Epidermal melanocyte (primary cell): ENCODE measurements at regions not wholly inside any gene's neighbourhood (a gene's known extent, or its start where the extent isn't known, plus 50 kb on each side); places are given as distances from the start of the nearest gene placed in this dataset.
"Not testable (repeated sequence)": the region's sequence is repeated elsewhere in the genome, so short reads cannot be mapped to it uniquely, and the experiment has no call there.

Source experiments
- DNase-seq: peaks from one replicate; pipeline ENCODE4 v3.0.0; 2011; ENCODE audit warnings: low spot score; ENCODE audit not compliant: insufficient read length

GRCh38 chr6:48998574-48998973, 464.5 kb downstream of the MMUT start:
- no peak for DNase-seq

DNA sequence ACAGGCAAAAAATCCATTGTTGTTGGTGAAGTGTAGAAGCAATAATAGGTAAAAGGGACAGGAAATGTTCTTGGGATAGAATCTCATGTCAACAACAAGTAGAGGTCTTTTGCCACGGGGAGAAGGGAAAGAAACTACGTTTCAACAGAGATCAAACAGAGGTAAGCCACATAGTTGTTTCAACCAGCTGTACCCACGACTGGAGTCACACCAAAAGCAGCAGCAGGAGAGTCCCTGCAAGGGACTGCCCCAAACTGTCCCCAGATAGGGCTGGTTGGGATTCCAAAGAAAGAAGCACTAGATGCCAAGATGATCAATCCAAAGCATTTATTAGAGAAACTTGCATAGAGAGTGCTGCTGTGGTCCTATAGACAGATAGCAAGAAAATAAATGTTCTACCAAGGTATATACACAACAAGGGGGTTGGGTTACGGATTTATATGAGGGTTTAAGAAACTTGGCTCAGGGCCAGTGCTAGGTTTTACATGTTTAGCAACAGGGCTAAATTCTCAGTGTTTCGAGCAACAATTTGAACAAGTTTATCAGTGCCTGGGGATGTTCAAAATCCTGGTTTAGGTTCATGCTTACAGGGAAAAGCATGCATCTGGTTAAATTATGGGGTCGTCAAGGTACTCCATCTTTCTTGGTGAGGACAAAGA, 466.5 kb downstream of the MMUT start:
- DNase-seq: no peak

GRCh38 chr6:48994811-48995210, 468.2 kb downstream of the MMUT start:
- no peak for DNase-seq

- DNase-seq: no peak
Measured at GRCh38 chr6:48990739-48991138, 472.3 kb downstream of the MMUT start.

DNA sequence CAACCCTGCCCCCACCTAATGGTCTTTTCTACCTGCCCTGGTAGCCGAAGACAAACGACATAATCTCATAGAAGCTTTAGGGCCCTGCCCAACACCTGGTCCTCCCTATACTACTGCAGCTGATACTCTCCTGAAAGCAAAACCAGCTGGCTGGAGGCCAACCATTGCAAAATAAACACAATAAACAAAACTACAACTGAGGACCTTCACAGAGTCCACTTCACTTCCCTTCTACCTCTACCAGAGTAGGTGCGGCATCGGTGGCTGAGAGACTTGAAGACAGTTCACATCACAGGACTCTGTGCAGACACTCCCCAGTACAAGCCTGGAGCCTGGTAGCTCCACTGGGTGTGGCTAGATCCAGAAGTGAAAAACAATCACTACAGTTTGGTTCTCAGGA, 476.2 kb downstream of the MMUT start:
- no peak for DNase-seq

DNA sequence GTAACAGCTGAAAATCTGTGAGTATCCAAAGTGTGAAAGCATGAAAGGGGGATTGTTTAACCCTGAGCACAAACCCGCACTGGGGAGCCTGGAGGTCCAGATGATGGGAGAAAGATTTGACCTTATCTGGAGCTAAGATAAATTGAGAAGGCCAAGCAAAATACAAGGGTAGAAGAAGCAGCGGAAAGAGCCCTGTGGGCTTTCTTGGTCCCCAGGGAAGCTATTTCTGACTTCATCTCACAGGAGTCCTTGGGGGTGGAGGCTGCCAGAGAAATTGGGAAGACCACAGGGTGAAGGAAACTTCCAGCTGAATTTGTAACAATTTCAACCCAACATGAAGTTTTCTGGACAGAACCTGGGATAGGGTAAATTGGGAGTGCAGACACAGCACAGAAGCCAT, 476.9 kb downstream of the MMUT start:
- no peak for DNase-seq

GRCh38 chr6:48985025-48985424, 478.0 kb downstream of the MMUT start:
- DNase-seq: no peak

- DNase-seq: not testable (repeated sequence)
Measured at GRCh38 chr6:48983968-48984367, 479.1 kb downstream of the MMUT start.

GRCh38 chr6:48983377-48983776, 479.7 kb downstream of the MMUT start:
- DNase-seq: no peak

- DNase-seq: no peak
Measured at GRCh38 chr6:48979806-48980205, 483.2 kb downstream of the MMUT start.

- no peak for DNase-seq
Measured at GRCh38 chr6:48979085-48979484, 484.0 kb downstream of the MMUT start.

GRCh38 chr6:48978016-48978415, 485.0 kb downstream of the MMUT start:
- DNase-seq: no peak

GRCh38 chr6:48977573-48977972, 485.5 kb downstream of the MMUT start:
- DNase-seq: no peak

DNA sequence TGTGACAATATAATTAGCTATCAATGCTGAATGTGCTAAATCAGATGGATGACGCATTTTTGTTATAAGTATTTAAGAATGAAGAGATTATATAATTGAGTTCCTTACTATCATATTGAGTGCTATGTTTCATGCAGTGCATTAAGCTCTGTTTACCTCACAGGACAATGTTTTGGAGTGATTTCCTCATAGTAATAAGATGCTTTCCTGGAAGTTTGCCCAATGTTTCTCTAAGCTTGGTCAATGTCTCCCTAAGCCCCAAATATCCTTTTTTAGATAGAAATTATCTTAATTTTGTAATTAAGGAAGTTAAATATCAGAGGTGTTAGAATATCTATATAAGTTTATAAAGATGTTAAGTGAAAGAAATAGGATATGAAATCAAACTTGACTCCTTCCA, 489.6 kb downstream of the MMUT start:
- DNase-seq: no peak

GRCh38 chr6:48961781-48962415, 501.2 kb downstream of the MMUT start:
- DNase-seq: no peak

DNA sequence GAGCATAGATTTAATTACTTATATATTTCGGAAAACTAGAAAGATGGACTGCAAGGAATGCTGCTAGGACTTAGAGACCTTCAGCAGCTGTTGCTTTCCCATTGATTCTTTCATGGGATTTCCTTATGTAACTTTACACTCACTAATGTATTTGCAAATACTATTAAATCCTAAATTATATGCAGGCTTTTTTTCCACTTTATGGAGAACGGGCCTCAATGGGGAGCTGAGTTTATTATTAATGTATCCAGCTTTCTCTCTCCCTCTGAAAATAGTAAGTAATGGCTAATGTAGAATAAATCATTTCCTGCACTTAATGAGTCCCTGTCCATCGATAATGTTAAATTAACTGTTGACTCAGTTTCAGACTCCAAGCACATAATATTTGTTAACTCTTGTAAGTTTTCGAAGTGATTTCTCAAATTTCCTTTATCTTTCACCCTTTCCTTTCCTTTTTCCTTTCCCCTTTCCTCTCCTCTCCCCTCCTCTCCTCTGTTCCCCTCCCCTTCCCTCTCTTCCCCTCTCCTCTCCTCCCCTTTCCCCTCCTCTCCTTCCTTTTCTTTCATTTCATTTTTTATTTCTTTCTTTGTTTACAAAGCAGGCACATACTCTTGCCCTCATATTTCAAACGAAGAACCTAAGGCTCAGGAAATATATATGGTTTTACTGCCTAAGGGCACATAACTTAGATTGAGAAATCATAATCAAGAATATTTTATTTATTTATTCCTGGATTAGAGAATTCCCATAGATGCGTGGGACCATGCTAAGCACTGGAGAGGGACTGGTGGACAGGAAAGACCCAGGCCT, 503.6 kb downstream of the MMUT start:
- DNase-seq: no peak

DNA sequence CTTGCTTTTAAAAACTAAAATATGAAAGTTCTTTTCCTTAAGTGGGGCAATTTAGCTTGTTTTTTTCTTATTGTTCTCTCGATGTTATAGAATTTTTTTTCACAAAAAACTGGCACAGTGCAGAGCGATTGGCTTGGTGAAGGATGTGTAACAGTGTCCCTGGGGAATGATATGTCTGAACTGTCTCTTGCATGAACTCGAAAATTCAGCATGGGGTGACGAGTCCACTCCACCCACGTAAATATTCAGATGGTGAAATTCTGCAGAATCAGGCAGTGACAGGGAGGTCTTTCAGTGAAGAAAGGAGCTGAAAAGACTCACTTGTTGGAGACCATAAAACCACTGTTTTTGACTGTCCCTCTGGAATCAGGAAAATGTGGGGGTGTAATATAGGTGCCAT, 505.3 kb downstream of the MMUT start:
- no peak for DNase-seq

GRCh38 chr6:48951917-48952316, 511.1 kb downstream of the MMUT start:
- DNase-seq: no peak

- DNase-seq: not testable (repeated sequence)
Measured at GRCh38 chr6:48944276-48944675, 518.8 kb downstream of the MMUT start.

- DNase-seq: no peak
Measured at GRCh38 chr6:48933136-48933535, 529.9 kb downstream of the MMUT start.

- DNase-seq: no peak
Measured at GRCh38 chr6:48928937-48929336, 534.1 kb downstream of the MMUT start.

DNA sequence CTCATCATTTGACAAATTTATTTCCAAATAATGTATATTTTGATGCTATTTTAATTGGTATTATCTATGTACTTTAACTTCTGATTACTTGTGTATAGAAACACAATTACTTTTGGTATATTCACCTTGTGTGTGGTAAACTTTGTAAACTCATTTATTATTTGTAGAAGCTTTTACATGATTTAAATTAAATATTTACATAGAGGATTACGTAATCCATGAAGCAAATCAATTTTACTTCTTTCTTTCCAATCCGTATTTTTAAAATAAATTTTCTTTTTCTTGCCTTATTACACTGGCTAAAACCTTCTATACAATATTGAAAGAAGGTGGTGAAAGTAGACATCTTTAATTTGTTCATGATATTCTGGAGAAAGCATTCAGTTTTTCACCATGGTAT, 540.2 kb downstream of the MMUT start:
- DNase-seq: no peak

- DNase-seq: no peak
Measured at GRCh38 chr6:48919555-48919954, 543.5 kb downstream of the MMUT start.
